ENCODE measurements at regions not wholly inside any gene's neighbourhood (a gene's known extent, or its start where the extent isn't known, plus 50 kb on each side); places are given as distances from the start of the nearest gene placed in this dataset.

GRCh38 chr9:13755551-13755950, 476.1 kb upstream of the MPDZ start:
- TF ChIP-seq CTCF (IDR thresholded peaks at IDR 0.05), result no peak
- no peak for TF ChIP-seq POLR2A (IDR thresholded peaks at IDR 0.05)
- no peak for TF ChIP-seq EP300 (IDR thresholded peaks at IDR 0.05)
